HG03521 (cell line): ENCODE measurements at regions not wholly inside any gene's neighbourhood (a gene's known extent, or its start where the extent isn't known, plus 50 kb on each side); places are given as distances from the start of the nearest gene placed in this dataset.

Experiments
- ATAC-seq: cut with Tn5 transposase; IDR thresholded peaks from one replicate; pipeline ENCODE4 v1.9.1; 2021; ENCODE audit warnings: mild to moderate bottlenecking, moderate library complexity; ENCODE audit not compliant: unreplicated experiment

DNA sequence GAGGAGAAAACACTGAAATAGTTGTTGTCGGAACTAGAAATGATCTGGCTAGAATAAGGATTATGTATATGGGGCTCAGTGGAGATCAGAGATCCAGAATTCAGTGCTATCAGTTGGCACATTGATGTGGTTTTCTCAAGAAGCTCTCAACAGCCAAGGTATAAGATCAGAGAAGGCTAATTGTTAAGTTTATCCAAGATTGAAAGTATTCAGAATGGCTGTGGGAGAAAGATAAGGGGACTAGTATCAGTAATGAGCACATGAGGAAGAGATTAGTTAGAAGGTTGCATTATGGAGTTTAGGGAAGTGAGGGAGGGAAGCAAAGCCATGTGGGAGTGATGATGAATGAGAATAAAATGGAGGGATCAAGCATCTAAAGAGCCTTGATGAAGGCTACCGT lies 128.1 kb upstream of the MIS18BP1 start:
- no peak for ATAC-seq

DNA sequence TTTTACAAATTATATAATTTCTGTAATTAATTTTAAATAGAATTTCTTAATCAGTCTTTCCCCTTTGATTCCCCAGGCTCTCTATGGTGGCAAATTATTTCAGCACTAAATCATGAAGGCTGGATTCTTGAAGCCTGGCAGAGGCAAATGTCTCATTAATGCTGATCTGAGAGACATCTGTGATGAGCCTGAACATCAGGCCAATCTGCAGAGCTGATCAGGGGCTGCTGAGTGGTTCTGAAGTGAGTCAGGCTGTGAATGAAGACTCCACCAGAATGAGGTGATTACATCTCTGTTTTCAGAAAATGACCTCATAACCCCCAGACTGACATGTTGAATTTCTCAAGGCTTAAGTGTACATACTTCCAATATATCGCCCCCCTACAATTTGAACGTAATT lies 124.2 kb upstream of the MIS18BP1 start:
- ATAC-seq, result no peak

DNA sequence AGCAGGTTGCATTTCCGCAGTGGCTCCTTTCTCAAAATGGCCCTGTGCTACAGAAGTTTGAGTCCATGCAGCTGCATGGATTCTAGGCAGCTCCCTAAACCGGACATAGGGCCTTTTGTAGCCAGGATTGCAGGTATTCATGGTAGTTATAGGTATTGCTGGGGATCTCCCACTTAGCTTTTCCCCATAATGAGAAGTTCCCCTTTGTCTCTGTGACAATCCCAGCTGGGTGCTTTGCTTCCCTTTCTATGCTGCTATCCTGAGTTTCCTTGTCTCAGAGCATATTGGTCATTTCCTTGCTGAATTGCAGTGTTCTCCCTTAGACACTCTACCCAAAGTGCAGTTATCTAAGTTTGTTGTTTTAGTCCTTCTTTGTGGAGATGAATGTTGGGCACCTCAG lies 120.9 kb upstream of the MIS18BP1 start:
- no peak for ATAC-seq

DNA sequence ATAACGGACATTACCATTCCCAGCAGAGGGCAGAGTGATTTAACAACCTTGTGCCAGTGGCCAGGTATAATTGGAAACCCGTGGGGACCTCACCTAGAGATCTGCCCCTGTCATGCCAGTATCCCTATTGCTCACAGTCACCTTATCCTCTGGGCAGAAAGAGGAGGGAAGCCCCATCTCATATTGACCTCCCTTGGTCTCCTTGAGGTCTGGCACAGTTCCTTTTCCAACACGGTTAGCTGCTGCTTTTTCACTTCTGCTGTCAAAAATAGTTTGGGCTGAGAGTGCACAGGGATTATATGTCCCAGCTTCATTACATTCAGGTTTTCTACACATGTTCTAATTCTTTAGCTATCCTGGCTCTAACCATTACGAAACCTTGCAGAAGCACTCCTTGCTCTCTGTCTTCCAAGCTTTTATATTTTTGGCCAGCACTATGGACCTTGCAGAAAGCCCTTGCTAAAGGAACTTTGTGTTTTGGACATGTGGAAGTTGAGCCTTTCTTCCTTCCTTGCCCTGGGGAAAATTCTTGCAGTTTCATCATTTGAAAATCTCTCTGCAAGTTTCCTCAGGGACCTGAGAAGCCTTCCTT lies 111.7 kb upstream of the MIS18BP1 start:
- ATAC-seq, result no peak

DNA sequence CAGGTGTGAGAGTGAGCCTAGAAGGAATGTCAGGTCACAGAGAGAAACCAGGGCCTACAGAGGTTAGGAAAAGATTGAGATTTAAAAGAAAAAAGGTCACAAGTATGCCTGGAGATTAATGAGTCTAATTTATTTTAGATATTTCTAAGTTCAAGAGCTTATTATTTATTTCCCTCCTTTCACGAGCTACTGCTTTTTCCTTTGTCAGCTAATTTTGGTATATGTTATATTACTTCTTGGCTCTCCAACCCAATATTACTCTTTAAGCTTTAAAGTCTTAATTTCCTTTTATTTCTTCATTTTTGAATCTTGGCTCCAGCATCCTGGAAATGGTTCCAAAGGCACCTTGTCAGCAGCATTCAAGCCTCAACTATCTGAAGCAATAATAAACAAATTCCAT lies 109.5 kb upstream of the MIS18BP1 start:
- ATAC-seq, result no peak

DNA sequence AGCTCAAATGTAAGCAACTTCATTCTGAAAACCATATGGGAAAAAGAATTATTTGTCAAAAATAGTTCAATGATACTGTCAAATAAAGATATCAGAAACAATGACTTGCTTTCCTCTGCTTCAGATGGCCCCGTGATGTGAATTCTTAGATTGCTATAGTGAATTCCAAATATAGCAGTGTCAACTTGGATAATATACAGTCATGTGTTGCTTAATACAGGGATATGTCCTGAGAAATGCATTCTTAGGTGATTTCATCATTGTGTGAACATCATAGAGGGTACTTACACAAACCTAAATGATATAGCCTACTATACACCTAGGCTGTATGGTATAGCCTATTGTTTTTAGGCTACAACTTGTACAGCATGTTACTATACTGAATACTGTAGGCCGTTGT lies 108.7 kb upstream of the MIS18BP1 start:
- ATAC-seq, result no peak

DNA sequence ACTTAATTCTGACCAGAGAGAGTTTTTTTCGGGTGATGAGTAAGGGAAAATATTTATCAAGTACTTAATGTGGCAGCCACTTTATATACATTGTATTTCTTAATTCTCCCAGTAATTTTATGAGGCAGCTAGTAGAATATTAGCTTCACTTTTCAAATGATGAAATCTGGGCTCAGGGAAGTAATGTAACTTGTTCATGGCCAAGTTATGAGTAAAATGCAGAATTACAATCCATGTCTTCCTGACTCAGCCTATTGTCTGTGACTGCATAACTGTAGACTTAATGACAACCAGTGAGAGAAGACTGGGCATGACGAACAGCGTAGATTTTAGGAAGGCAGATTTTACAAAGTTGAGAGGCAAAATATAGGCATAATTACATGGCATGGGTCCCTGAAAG lies 106.7 kb upstream of the MIS18BP1 start:
- no peak for ATAC-seq

DNA sequence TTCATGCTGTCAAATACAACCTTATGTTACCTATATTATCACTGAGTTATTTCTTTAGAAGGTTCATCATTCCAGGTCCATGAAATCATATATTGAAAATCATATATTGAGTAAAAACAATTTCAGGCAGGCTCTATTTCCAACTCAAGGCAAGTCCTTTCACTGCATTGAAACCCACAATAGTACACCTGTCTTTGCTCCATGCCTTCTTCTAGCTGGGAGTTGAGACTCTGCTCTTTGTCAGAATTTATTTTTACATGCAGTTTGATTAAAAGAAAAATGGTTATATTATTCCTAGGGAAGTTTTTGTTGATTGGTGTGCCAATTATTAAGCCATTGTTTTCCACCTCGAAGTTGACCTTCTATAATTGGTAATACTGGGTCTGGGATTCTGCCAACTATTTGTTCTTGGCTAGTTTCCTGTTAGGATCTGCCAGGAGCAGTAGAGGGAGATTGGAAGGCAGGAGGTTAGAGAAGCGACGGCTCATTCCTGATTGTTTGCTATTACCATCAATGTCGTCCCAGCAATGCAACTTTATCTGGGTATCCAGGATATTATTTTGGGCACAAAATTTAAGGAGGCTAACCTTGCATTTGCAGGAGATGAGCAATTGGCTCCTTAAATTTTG lies 79.5 kb upstream of the MIS18BP1 start:
- no peak for ATAC-seq

DNA sequence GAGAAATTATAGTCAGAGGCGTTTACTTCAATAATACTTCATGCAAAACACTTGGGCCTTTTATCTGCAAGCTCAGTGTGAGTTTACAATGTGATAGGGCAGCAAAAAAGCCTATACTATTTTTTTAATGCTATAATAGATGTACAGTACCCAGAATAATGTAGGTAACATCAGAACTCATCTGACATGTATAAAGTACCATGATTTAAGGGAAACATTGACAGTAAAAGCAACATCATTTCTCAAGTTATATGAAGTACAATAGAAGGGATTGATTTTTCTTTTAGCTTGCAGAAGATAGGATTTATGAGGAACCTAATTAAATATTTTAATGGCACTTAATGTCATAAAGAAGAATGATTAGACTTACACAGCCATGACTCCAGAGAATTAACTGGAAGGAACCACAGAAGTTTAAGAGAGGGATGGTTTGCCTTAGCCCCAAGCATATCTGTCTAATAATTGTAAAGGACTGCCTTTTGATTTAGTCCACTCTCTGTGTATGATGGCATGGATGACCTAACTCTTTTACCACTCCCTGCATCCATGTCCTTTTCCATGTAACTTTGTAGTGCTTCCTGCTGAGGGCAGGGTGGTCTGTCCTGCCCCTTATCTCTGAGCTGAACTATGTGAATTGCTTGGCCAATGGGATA lies 55.9 kb upstream of the MIS18BP1 start:
- ATAC-seq, result no peak
